GM12865 (cell line): ENCODE measurements at regions not wholly inside any gene's neighbourhood (a gene's known extent, or its start where the extent isn't known, plus 50 kb on each side); places are given as distances from the start of the nearest gene placed in this dataset.
A peak's percentile ranks its signal among the peaks of the same experiment; 100 is the strongest.

Experiments used
- DNase-seq: peaks from one replicate; pipeline ENCODE4 v3.0.0; 2010; ENCODE audit warnings: low read depth
- H3K4me3 ChIP-seq: 2 replicates; pipeline ENCODE4 v1.5.1; 2011; ENCODE audit warnings: mild to moderate bottlenecking, low read depth, low read length, control low read depth
- CTCF ChIP-seq: IDR thresholded peaks from 2 replicates; pipeline ENCODE4 v1.5.1; 2011; ENCODE audit warnings: low read length, control low read depth, low read depth, inconsistent platforms; ENCODE audit not compliant: insufficient read depth; ENCODE audit errors: missing control alignments

- no peak for TF ChIP-seq CTCF
- DNase-seq, result no peak
- H3K4me3 ChIP-seq, result no peak overlapping the region
Observed at GRCh38 chr11:69965821-69966582, 112.1 kb upstream of the ANO1 start.

- TF ChIP-seq CTCF, result no peak
- no peak for DNase-seq
Observed at GRCh38 chr11:69966583-69966835, 111.6 kb upstream of the ANO1 start.

GRCh38 chr11:69966910-69967483 lies 111.1 kb upstream of the ANO1 start:
- TF ChIP-seq CTCF, result no peak
- H3K4me3 ChIP-seq, result no peak overlapping the region
- no peak for DNase-seq

More at GRCh38 chr11:69966583-69966835, 111.6 kb upstream of the ANO1 start:
- no peak overlapping the region for H3K4me3 ChIP-seq

GRCh38 chr11:69967484-69967883 lies 110.6 kb upstream of the ANO1 start:
- no peak for DNase-seq
- no peak for TF ChIP-seq CTCF
- H3K4me3 ChIP-seq, result no peak overlapping the region

- DNase-seq, result no peak
- no peak overlapping the region for H3K4me3 ChIP-seq
- no peak for TF ChIP-seq CTCF
Observed at GRCh38 chr11:69968396-69969347, 109.4 kb upstream of the ANO1 start.

GRCh38 chr11:69969890-69970784 lies 108.0 kb upstream of the ANO1 start:
- TF ChIP-seq CTCF, result no peak
- peak; percentile 7 for DNase-seq
- no peak overlapping the region for H3K4me3 ChIP-seq
